GM18511 (cell line): ENCODE measurements at regions not wholly inside any gene's neighbourhood (a gene's known extent, or its start where the extent isn't known, plus 50 kb on each side); places are given as distances from the start of the nearest gene placed in this dataset.
"Not testable (repeated sequence)": the region's sequence is repeated elsewhere in the genome, so short reads cannot be mapped to it uniquely, and the experiment has no call there.

Source experiments
- ATAC-seq: cut with Tn5 transposase; IDR thresholded peaks from one replicate; pipeline ENCODE4 v1.9.1; 2021; ENCODE audit warnings: mild to moderate bottlenecking, moderate library complexity; ENCODE audit not compliant: unreplicated experiment

DNA sequence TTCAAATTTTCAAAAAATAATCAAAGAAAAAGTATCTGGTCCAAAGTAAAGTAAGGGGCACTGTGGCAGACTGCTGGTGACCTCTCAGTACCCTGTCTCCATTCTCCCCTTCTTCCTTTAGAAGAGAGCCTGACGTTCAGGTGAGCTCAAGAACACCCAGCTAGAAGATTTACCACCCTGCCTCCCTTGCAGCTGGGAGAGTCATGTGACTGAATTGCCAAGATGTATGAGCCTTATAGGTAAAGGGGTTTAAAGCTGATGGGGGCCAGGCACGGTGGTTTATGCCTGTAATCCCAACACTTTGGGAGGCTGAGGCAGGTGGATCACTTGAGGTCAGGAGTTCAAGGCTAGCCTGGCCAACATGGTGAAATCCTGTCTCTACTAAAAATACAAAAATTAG lies 86.3 kb upstream of the NANOS1 start:
- no peak for ATAC-seq

DNA sequence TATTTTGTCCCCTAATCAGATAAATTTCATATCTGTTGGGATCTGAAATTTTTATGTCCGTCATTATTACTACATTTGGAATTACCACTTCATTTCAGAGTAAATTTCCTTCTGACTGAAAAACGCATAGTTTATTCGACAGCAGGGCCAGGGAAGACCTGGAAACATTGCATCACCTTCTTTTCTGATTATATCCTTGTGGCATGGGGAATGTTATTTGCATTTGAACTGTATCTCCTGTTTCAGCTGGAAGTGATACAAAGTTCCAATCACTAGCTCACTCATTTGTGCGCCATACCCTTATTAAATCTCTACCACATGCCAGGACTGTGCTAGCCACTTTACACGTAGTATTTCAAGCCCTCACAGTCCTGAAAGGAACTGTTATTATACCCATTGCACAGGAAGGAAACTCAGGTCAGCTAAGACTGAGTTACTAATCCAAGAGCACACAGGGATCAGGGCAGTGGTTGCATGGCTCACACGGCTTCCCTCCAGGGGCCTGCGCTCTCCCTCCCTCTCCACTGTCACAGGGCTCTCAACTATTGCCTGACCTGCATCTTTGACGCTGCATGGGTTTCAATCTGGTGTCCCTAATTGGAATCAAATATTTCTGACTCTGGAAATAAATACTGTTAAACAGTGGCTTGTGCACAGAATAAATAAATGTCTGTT lies 84.4 kb upstream of the NANOS1 start:
- ATAC-seq, result no peak

DNA sequence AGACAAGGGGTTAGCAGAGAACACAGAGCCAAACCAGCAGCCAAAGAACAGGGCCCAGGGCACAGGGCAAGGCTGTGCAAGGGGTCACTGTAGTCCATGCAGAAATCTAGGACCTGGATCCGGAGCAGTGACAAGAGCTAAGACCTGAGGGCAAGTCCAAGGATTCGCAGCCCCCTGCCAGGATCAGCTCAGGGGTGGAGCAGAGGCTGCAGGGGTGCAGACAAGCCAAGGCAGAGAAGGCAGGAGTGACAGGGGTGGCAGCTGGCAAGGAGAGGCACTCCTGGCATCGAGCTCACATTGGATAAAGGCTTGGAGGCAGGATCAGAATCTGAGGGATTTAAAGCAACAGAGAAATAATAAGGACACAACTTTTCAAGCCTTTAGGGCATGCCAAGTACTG lies 80.7 kb upstream of the NANOS1 start:
- ATAC-seq, result no peak

DNA sequence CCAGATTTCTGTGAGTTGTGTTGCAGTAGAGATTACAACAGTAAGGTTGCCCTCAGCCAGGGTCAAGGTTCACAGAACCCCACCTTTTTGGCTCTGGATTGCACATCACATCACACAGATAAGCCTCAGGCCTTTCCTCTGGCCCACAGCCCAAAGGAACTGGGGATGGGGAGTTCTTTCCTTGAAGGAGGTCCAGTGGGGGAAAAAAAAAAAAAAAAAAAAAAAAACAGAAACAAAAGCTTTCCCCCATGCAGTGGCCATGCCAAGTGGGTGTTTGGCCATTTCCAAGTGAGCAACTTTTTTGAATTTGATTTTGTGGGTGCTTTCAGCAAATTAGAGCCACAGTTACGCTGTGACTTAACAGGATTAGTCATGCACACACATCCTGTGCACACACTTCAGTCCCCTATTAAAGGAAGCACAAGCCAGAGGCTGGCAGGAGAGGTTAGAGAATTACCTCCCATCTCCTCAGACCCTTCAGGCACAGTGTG lies 79.3 kb upstream of the NANOS1 start:
- ATAC-seq, result no peak

DNA sequence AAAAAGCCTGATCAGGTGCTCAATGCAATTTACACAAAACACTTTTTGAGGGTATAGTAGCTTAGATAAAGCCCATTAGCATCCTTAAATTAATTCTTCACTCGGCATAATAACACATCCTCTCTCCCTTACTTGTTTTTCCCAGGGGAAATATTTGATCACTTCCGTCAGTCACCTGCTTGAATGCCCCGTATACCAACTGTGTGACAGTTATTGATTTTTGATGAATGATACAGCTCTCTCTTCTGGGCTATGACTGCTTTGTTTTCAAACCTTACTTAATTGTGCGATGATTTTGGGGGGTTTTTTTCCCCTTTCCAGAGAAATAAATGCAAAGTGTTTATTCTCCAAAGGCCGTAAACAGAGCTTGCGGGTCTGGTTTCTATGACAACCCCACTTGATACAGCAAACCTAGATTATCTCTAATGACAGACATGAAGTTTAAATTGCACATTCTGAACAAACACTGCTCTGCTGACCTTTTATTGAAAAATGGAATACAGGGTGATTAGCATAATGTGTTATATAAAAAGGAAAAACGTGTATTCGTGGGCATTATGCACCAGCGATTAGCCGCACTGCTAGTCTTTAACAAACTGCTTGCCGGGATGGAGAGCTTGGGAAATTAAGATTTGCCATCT lies 78.4 kb upstream of the NANOS1 start:
- ATAC-seq, result no peak

DNA sequence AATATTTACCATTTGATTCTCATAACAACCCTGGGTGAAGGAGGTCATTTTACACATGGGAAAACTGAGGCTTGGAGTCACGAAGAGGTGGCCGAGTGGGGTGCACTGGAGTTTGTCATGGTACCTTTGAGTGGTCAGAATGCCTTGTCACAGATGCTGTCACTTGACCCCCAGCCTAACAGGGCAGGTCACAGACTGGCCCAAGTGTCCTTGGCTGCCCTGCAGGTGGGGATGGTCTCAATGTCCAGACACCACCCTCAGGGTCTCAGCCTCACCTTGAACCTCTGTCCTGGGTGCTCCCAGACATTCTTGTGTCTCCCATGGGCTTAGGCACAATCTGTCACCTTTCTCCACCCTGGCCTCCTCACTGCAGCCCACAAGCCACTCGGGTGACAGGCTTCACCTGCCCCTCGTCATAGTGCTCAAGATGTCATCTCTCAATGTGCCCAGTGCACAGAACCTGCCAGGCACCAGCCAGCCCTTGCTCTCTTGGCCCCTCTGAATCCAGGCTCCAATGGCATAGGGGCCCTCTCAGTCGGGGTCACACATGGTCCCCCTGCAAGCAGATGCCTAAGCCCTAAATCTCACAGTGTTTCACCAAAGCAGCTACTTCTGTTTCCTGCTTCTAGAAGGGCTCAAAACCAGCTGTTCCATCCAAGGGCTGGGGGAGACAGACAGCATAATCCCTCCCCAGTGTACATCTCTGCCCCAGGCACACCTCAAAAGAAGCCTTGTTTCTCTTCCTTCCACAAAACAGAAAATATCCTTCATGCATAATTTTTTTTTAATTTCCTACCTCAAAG lies 76.8 kb upstream of the NANOS1 start:
- no peak for ATAC-seq

DNA sequence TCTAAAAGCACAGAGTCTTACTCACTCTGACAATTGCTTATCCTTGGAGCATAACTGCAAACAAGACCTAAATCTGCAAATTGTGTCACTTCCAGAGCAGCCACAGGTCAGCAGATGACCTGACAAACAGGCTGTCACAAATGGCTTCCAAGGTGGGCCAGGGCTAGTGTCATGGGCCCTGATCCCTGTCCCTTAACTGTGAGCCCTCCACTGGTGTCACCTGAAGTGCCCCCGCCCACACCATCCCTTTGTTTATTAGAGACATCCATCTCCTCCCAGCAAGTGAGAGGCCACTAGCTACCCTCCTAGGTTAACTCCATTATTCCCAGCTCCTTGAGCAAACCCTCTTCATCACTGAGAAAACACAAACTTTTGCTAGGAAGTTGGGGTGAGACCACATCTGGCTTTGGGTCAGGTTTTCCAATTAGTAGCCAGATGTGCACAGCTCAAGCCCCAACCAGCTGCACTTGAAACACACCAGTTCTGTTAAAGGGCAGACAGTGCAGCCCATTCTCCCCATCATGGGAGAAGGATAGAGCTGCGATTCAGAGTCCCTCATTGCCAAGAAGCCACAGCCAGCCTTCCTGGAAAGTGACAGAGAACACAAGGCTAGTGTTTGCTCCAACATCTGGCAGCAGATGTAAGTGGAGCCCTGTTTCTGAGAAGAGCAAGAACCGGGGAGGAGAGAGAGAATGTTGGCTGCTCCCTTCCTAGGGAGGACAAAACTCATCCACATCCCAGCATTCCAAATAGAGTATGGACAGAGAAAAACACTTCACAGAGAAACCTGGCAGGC lies 75.7 kb upstream of the NANOS1 start:
- ATAC-seq, result no peak

DNA sequence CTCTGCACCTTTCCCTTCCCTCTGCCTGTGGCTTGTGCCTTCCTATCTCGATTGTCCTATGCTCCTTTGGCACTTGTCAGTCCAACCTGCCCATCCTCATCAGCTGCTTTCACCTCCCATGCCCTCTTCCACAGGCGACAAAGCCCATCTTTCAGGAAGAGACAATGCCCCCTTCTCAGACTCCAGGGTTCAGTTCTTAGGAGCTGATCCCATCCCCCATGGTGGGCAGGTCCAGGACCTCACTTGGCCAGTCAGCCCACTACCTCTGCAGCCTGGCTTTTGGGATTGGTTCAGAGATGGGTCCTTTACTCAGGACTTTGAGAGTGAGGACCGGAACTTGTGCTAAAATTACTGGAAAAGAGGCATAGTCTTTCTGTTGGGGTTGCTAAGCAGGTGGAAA lies 74.0 kb upstream of the NANOS1 start:
- ATAC-seq, result no peak

DNA sequence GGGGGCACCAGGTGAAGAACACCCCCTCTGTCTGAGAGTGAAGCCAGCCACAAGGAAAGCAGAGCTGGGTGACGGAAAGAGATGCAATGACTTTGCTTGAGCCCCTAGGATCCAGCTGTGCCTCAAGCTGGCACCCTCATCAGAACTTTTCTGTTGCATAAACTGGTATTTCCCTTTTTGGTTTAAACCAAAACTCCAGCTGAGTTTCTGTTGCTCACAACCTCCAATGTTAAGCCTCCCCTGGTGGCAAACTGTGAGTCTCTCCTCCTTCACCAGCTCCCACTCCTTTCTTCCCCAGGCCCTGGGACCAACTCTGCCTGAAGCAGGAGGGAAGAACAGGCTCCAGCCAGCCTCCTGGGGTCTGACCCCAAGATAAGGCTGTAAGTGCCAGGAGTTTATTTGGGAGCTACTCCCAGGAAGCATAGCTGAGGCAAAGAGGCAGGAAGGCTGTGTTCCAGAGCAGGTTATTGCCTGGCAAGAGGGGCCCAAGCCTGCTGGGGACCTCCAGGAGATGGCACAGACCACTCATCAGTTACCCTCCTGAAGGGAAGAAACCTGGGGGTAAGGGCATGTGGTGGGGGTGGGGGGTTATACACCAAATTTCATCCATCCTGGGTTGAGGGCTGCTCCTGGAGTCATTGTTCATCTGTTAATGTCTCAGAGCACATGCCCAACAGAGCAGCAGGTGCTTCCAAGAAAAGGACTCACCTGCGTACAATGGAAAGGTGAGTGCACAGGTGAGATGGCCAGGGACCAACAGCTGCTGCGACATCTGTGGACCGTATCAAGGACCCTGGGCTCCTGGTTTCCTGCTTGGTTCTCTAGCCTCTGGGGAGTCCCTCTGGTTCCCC lies 73.3 kb upstream of the NANOS1 start:
- no peak for ATAC-seq

DNA sequence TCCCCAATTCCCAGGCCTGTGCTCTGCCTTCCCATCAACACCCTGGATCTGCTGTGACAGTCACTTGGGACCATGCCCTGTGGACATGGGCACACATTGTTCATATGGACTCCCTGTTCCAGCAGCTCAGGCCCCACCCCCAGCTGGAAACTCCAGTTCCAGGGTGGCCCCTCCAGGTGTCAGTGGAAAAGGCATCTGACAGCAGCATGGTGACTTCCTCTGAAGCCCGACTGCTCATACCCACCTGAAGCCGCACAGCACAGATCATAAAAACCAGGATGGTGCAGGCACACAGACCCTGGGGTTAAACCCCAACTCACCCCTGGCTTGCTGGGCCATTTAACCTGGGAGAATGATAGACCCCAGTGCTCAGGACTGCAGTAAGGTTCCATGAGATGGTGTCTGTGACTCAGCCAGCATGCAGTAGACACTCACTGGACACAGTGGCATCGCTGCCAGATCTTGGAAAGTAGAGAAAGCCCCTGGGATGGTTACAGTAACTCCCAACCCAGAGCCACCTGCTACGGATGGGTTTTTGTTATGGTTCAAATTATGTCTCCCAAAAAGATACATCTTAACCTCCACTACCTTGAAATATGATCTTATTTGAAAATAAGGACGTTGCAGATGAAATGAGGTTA lies 72.6 kb upstream of the NANOS1 start:
- ATAC-seq, result no peak

DNA sequence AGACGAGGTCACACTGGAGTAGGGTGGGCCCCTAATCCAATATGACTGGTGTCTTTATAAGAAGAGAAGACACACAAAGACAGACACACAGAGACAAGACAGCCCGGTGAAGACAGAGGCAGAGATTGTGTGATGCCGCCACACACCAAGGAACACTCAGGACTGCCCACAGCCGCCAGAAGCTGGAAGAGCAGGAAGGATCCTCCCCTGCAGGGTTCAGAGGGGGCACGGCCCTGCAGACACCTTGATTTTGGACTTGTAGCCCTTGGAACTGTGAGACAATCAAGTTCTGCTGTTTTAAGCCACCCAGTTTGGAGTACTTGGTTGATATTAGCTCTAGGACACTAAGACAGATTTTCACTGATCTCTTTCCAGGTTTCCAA lies 72.1 kb upstream of the NANOS1 start:
- no peak for ATAC-seq

DNA sequence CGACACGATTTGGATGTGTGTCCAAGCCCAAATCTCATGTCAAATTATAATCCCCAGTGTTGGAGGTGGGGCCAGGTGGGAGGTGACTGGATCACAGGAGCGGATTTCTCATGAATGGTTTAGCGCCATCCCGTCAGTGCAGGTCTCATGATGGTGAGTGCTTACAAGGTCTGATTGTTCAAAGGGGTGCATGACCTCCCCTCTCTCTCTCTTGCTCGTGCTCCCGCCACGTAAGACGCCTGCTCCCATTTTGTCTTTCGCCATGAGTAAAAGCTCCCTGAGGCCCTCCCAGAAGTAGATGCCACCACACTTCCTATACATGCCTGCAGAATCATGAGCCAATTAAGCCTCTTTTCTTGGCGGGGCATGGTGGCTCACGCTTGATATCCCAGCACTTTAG lies 71.5 kb upstream of the NANOS1 start:
- no peak for ATAC-seq

DNA sequence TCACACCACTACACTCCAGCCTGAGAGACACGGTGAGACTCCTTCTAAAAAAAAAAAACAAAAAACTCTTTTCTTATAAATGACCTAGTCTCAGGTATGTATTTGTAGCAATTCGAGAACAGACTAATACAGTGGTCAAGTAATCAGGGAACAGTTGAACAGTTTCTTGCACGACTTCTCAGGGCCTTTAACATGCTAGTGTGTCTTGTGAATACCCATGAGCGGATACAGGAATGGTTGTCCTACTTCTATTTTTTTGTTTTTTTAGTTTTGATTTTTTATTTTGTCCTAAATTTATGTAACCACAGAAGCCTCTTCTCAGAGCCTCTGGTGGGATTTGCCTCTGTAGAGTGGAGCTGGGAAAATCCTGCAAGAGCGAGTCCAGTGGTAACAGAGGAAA lies 71.0 kb upstream of the NANOS1 start:
- no peak for ATAC-seq

DNA sequence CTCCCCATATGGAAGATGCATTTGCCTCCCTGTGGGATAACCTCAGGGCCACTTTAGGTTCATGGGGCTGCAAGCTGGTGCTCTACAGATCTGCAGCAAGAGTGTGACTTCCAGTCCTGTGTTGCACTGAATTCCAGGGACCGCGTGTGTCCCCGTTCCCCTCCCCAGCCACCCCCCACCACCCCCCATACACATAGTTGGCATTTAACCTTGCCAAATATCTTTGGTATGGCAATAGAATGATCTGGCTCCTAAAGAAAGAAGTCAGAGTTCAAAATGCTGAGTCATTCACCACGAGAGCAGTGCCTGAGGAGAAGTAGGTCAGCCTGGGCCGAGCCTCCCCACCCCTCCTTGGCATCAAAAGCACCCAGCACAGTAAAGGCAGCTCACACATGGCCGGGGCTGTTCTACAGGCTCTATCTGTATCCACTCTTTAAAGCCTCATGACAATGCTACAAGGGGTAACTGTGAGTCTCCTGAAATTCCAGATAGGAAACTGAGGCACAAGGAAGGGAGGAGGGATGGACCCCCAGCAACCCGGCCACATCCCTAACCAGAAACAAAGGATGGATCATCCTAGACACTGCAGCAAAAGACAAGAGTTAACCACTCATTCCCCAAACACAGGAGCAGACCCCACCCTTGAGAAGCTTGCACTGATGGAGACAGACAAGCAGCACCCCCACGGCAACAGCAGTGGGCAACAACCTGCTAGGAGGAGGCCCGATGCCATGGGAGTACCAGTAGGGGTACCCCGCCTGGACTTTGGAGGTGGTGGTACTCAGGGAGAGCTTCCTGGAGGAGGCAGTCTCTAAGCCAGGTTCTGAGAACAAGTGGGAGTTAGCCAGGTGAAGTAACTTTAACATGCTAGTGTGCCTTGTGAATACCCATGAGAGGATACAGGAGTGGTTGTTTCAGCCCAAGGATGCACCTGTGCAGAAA lies 70.3 kb upstream of the NANOS1 start:
- no peak for ATAC-seq

DNA sequence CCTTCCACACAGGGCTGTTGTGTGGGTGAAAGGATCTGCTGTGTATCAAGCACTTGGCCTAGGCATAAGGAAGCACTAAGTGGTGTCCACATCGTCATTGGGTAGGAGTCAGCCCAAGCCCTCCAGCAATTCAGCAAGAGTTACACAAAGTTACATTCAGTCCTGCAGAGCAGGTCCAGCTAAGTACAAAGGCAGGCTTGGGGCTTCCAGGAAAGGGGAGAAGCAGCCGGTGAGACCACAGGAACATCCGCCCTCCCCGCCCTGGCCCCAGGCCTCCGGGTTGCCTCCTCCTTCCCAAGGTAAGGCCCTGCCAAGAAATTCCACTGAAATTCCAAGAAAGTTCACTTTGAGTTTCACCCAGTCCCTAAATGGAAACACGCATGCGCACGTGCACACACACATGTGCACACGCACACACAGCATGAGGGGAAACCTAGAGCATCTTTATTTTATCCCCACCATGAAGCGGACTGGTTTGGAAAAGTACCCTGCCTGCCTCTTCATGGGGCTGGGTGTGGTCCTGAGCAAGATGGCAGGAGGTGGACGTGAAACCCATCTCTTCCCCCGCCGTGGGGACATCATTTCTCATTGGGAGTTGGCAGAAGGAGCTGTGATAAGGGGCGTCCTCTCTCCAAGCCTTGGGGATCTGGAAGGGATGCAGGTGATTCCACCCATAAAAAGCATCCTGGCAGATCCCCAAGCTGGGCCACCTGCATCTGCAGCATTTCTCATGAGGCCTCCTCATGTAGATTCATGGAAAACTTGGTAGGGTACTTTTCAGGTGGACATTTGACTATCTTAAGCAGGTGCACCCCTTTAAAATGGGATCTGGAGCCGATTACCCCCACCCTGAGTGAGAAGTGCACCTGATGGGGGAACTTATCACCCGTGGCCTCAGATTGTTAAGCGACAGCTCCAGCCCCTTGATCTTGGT lies 69.1 kb upstream of the NANOS1 start:
- no peak for ATAC-seq

DNA sequence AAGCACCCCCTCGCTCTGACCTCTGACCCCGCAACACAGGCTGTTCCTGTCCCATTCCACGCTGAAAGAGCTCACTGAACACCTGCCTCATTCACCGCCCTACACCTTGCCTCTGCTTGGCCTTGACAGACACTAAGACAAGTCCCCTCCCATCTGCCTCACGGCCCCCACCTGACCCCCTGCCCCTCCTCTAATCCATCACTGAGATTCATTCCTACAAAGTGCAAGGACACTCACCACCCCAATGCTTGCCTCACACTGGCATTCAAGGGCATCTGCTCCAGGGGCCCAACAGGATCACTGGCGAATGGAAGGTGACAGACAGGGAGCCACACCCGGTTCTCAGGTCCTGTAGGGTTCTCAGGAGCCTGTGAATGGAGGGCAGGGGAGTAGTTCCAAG lies 68.1 kb upstream of the NANOS1 start:
- no peak for ATAC-seq

DNA sequence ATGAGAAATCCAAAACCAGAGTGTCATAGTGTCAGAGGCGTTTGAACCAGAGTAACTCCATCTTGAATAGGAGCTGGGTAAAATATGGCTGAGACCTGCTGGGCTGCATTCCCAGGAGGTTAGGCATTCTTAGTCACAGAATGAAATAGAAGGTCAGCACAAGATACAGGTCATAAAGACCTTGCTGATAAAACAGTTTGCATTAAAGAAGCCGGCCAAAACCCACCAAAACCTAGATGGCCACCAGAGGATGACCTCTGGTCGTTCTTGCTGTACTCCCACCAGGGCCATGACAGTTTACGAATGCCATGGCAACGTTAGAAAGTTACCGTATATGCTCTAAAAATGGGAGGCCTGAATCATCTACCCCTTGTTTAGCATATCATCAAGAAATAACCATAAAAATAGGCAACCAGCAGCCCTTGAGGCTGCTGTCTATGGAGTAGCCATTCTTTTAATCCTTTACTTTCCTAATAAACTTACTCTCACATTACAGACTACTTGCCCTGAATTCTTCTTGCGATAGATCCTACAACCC lies 67.1 kb upstream of the NANOS1 start:
- not testable (repeated sequence) for ATAC-seq
